Stimulated activated naive B cell treated with anti-CD40 and anti-IgM and Interleukin-4, amounts not matched to agents 10 μg/mL and 1 μg/mL and 100 μg/mL, for 72 hours (primary cell): ENCODE measurements at regions not wholly inside any gene's neighbourhood (a gene's known extent, or its start where the extent isn't known, plus 50 kb on each side); places are given as distances from the start of the nearest gene placed in this dataset.

ENCODE experiments used
- ATAC-seq, 2 donors: fragments of 150-1000 bp; cut with Tn5 transposase; replicated peaks; 2 replicates each; pipeline ENCODE4 v1.10.0; 2021; ENCODE audit warnings: moderate library complexity in 1 of 2
- DNase-seq: peaks from one replicate; pipeline ENCODE4 v3.0.0; 2021
- H3K27ac Mint-ChIP-seq: one replicate; pipeline ENCODE4 v1.8.0; 2022; ENCODE audit warnings: mild to moderate bottlenecking, mixed read lengths
- H3K27me3 Mint-ChIP-seq, 2 donors: one replicate each; pipeline ENCODE4 v1.8.0; 2022; ENCODE audit warnings: mixed read lengths in 2 of 2
- H3K36me3 Mint-ChIP-seq, 2 donors: one replicate each; pipeline ENCODE4 v1.8.0; 2022; ENCODE audit warnings: mixed read lengths in 2 of 2, mild to moderate bottlenecking in 1 of 2
- H3K4me1 Mint-ChIP-seq, 2 donors: one replicate each; pipeline ENCODE4 v1.8.0; 2022; ENCODE audit warnings: mixed read lengths in 2 of 2, mild to moderate bottlenecking in 1 of 2
- H3K4me3 Mint-ChIP-seq, 2 donors: one replicate each; pipeline ENCODE4 v1.8.0; 2022; ENCODE audit warnings: mild to moderate bottlenecking in 2 of 2, mixed read lengths in 2 of 2, moderate library complexity in 1 of 2
- H3K9me3 Mint-ChIP-seq, 2 donors: one replicate each; pipeline ENCODE4 v1.8.0; 2022; ENCODE audit warnings: mixed read lengths in 2 of 2, mild to moderate bottlenecking in 1 of 2

GRCh38 chr2:147110317-147110716, 734.5 kb upstream of the ACVR2A start:
- Mint-ChIP-seq H3K27me3 (no peaks in the 10 kb centered on the region), H3K27ac (no peak overlapping the region), H3K9me3 (peaks cover 4% of the 10 kb centered on the region in 2 donors), H3K4me3 (no peak overlapping the region), H3K36me3 (no peaks in the 10 kb centered on the region), H3K4me1 (no peaks in the 10 kb centered on the region)
- DNase-seq (no peak), ATAC-seq (no peak)

- DNase-seq (no peak), ATAC-seq (no peak)
- Mint-ChIP-seq H3K9me3 (peaks cover 4 to 8% of the 10 kb centered on the region in 2 donors), H3K4me3 (no peak overlapping the region), H3K4me1 (no peaks in the 10 kb centered on the region), H3K27ac (no peak overlapping the region), H3K27me3 (no peaks in the 10 kb centered on the region), H3K36me3 (no peaks in the 10 kb centered on the region)
Measured at GRCh38 chr2:147109291-147109690, 735.5 kb upstream of the ACVR2A start.

GRCh38 chr2:147108548-147108947, 736.3 kb upstream of the ACVR2A start:
- no peaks in the 10 kb centered on the region for H3K36me3 Mint-ChIP-seq
- H3K27me3 Mint-ChIP-seq, result no peaks in the 10 kb centered on the region
- H3K9me3 Mint-ChIP-seq, result peaks cover 4 to 10% of the 10 kb centered on the region in 2 donors
- ATAC-seq (no peak), DNase-seq (no peak)
- H3K4me1 Mint-ChIP-seq, result no peaks in the 10 kb centered on the region
- H3K27ac Mint-ChIP-seq, result no peak overlapping the region
- no peak overlapping the region for H3K4me3 Mint-ChIP-seq

GRCh38 chr2:147101941-147102790, 742.7 kb upstream of the ACVR2A start:
- no peaks in the 10 kb centered on the region for H3K4me1 Mint-ChIP-seq
- DNase-seq (no peak), ATAC-seq (no peak)
- H3K9me3 Mint-ChIP-seq, result peaks cover 0 to 10% of the 10 kb centered on the region in 2 donors
- no peaks in the 10 kb centered on the region for H3K27me3 Mint-ChIP-seq
- H3K27ac Mint-ChIP-seq, result no peak overlapping the region
- no peaks in the 10 kb centered on the region for H3K36me3 Mint-ChIP-seq
- no peak overlapping the region for H3K4me3 Mint-ChIP-seq

- DNase-seq (no peak), ATAC-seq (no peak)
- no peak overlapping the region for H3K4me3 Mint-ChIP-seq
- no peaks in the 10 kb centered on the region for H3K27me3 Mint-ChIP-seq
- H3K9me3 Mint-ChIP-seq, result peaks cover 0 to 10% of the 10 kb centered on the region in 2 donors
- H3K27ac Mint-ChIP-seq, result no peak overlapping the region
- no peaks in the 10 kb centered on the region for H3K4me1 Mint-ChIP-seq
- H3K36me3 Mint-ChIP-seq, result no peaks in the 10 kb centered on the region
Measured at GRCh38 chr2:147100406-147101035, 744.3 kb upstream of the ACVR2A start.

- ATAC-seq (no peak), DNase-seq (no peak)
- peaks cover 0 to 8% of the 10 kb centered on the region in 2 donors for H3K9me3 Mint-ChIP-seq
- H3K36me3 Mint-ChIP-seq, result no peaks in the 10 kb centered on the region
- H3K4me1 Mint-ChIP-seq, result no peaks in the 10 kb centered on the region
- no peak overlapping the region for H3K27ac Mint-ChIP-seq
- no peak overlapping the region for H3K4me3 Mint-ChIP-seq
- H3K27me3 Mint-ChIP-seq, result no peaks in the 10 kb centered on the region
Measured at GRCh38 chr2:147099845-147100244, 745.0 kb upstream of the ACVR2A start.

- no peaks in the 10 kb centered on the region for H3K27me3 Mint-ChIP-seq
- H3K4me3 Mint-ChIP-seq, result no peak overlapping the region
- H3K9me3 Mint-ChIP-seq, result peaks cover 0 to 3% of the 10 kb centered on the region in 2 donors
- no peaks in the 10 kb centered on the region for H3K4me1 Mint-ChIP-seq
- H3K27ac Mint-ChIP-seq, result no peak overlapping the region
- no peak for DNase-seq
- no peaks in the 10 kb centered on the region for H3K36me3 Mint-ChIP-seq
- no peak for ATAC-seq
Measured at GRCh38 chr2:147098940-147099339, 745.9 kb upstream of the ACVR2A start.

- ATAC-seq (no peak), DNase-seq (no peak)
- no peaks in the 10 kb centered on the region for H3K27me3 Mint-ChIP-seq
- H3K27ac Mint-ChIP-seq, result no peak overlapping the region
- H3K36me3 Mint-ChIP-seq, result no peaks in the 10 kb centered on the region
- H3K4me1 Mint-ChIP-seq, result no peaks in the 10 kb centered on the region
- H3K4me3 Mint-ChIP-seq, result no peak overlapping the region
- no peaks in the 10 kb centered on the region for H3K9me3 Mint-ChIP-seq
Measured at GRCh38 chr2:147097747-147098146, 747.1 kb upstream of the ACVR2A start.

- H3K27me3 Mint-ChIP-seq, result no peaks in the 10 kb centered on the region
- no peak for ATAC-seq
- no peaks in the 10 kb centered on the region for H3K9me3 Mint-ChIP-seq
- H3K27ac Mint-ChIP-seq, result no peak overlapping the region
- DNase-seq, result no peak
- no peak overlapping the region for H3K4me3 Mint-ChIP-seq
- H3K36me3 Mint-ChIP-seq, result no peaks in the 10 kb centered on the region
- no peaks in the 10 kb centered on the region for H3K4me1 Mint-ChIP-seq
Measured at GRCh38 chr2:147096671-147097070, 748.2 kb upstream of the ACVR2A start.

- Mint-ChIP-seq H3K27ac (no peak overlapping the region), H3K36me3 (no peaks in the 10 kb centered on the region), H3K9me3 (no peaks in the 10 kb centered on the region), H3K27me3 (no peaks in the 10 kb centered on the region), H3K4me3 (no peak overlapping the region), H3K4me1 (no peaks in the 10 kb centered on the region)
- DNase-seq (no peak), ATAC-seq (no peak)
Measured at GRCh38 chr2:147095376-147095775, 749.5 kb upstream of the ACVR2A start.

- Mint-ChIP-seq H3K4me1 (no peaks in the 10 kb centered on the region), H3K36me3 (no peaks in the 10 kb centered on the region), H3K9me3 (no peaks in the 10 kb centered on the region), H3K27me3 (no peaks in the 10 kb centered on the region), H3K4me3 (no peak overlapping the region), H3K27ac (no peak overlapping the region)
- ATAC-seq (no peak), DNase-seq (no peak)
Measured at GRCh38 chr2:147094077-147094476, 750.8 kb upstream of the ACVR2A start.

GRCh38 chr2:147092266-147092665, 752.6 kb upstream of the ACVR2A start:
- ATAC-seq, result no peak
- H3K4me1 Mint-ChIP-seq, result no peaks in the 10 kb centered on the region

GRCh38 chr2:147091448-147091847, 753.4 kb upstream of the ACVR2A start:
- H3K4me1 Mint-ChIP-seq, result no peaks in the 10 kb centered on the region
- no peak overlapping the region for H3K4me3 Mint-ChIP-seq
- DNase-seq (no peak), ATAC-seq (no peak)
- H3K9me3 Mint-ChIP-seq, result no peaks in the 10 kb centered on the region
- no peaks in the 10 kb centered on the region for H3K27me3 Mint-ChIP-seq
- no peaks in the 10 kb centered on the region for H3K36me3 Mint-ChIP-seq
- H3K27ac Mint-ChIP-seq, result no peak overlapping the region

More at GRCh38 chr2:147092266-147092665, 752.6 kb upstream of the ACVR2A start:
- no peak overlapping the region for H3K27ac Mint-ChIP-seq
- no peak overlapping the region for H3K4me3 Mint-ChIP-seq
- no peaks in the 10 kb centered on the region for H3K27me3 Mint-ChIP-seq
- H3K9me3 Mint-ChIP-seq, result no peaks in the 10 kb centered on the region
- H3K36me3 Mint-ChIP-seq, result no peaks in the 10 kb centered on the region
- no peak for DNase-seq

- Mint-ChIP-seq H3K4me3 (no peak overlapping the region), H3K4me1 (no peaks in the 10 kb centered on the region), H3K9me3 (no peaks in the 10 kb centered on the region), H3K27me3 (no peaks in the 10 kb centered on the region), H3K36me3 (no peaks in the 10 kb centered on the region), H3K27ac (no peak overlapping the region)
- DNase-seq (no peak), ATAC-seq (no peak)
Measured at GRCh38 chr2:147088871-147089270, 756.0 kb upstream of the ACVR2A start.

GRCh38 chr2:147086715-147087114, 758.1 kb upstream of the ACVR2A start:
- H3K36me3 Mint-ChIP-seq, result no peaks in the 10 kb centered on the region
- no peaks in the 10 kb centered on the region for H3K4me1 Mint-ChIP-seq
- no peaks in the 10 kb centered on the region for H3K27me3 Mint-ChIP-seq
- H3K4me3 Mint-ChIP-seq, result no peak overlapping the region
- H3K27ac Mint-ChIP-seq, result no peak overlapping the region
- no peak for ATAC-seq
- no peaks in the 10 kb centered on the region for H3K9me3 Mint-ChIP-seq
- DNase-seq, result no peak
